ENCODE measurements at regions not wholly inside any gene's neighbourhood (a gene's known extent, or its start where the extent isn't known, plus 50 kb on each side); places are given as distances from the start of the nearest gene placed in this dataset.

DNA sequence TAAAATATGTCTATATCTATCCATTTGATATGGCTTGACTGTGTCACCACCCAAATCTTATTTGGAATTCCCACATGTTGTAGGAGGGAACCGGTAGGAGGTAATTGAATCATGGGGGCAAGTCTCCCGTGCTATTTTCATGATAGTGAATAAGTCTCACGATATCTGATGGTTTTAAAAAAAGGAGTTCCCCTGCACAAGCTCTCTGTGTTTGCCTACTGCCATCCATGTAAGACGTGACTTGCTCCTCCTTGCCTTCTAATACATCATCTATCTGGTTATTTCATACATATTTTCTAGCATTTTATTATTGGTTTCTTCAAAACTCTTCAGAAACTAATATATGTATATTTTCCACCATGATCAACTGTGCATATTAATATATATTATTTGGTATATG, 57.3 kb upstream of the AMZ2 start:
- DNase-seq (ENCODE audit: low read depth): no peak
- no peak overlapping the region for H3K4me3 ChIP-seq (ENCODE audit: low read depth, low read length)
- TF ChIP-seq, protein P1, sequence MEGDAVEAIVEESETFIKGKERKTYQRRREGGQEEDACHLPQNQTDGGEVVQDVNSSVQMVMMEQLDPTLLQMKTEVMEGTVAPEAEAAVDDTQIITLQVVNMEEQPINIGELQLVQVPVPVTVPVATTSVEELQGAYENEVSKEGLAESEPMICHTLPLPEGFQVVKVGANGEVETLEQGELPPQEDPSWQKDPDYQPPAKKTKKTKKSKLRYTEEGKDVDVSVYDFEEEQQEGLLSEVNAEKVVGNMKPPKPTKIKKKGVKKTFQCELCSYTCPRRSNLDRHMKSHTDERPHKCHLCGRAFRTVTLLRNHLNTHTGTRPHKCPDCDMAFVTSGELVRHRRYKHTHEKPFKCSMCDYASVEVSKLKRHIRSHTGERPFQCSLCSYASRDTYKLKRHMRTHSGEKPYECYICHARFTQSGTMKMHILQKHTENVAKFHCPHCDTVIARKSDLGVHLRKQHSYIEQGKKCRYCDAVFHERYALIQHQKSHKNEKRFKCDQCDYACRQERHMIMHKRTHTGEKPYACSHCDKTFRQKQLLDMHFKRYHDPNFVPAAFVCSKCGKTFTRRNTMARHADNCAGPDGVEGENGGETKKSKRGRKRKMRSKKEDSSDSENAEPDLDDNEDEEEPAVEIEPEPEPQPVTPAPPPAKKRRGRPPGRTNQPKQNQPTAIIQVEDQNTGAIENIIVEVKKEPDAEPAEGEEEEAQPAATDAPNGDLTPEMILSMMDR (conservative IDR thresholded peaks at IDR 0.05; ENCODE audit: low read depth, low read length): no peak

DNA sequence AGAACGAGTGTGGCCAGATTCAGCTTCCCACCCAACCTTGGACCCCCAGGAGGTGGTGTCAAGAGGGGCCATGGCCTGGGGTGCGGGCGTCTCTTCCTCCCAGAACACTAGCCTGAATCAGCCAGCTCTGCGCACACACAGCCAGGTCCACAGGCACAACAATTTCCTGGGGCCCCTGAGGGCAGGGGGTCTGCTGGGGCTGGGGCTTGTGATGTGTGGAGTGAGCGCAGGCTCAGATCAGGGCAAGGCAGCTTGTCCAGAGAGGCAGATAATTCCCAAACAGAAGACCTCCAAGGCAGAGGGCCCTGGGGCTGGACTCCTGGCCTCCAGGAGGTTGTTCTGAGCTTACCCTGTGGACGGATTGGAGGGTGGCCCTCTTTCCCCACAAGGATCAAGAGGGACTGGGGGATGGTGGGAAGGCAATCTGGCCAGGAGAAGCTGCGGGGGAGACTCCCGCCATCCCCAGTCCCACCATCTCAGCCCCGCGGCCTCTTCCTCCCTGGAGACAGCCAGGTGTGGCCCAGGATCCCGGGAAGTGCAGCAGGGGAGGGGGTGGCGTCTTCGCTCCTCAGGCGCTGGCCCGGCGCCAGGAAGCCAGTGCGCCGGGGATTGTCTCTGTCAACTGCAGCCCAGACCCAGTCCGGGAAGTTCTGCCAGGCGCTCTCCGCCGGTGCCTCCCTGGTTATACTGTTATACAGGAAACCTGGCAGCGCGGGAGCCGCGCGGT, 52.0 kb upstream of the AMZ2 start:
- no peak for DNase-seq (ENCODE audit: low read depth)
- TF ChIP-seq, protein P1 (conservative IDR thresholded peaks at IDR 0.05; ENCODE audit: low read depth, low read length): no peak

DNA sequence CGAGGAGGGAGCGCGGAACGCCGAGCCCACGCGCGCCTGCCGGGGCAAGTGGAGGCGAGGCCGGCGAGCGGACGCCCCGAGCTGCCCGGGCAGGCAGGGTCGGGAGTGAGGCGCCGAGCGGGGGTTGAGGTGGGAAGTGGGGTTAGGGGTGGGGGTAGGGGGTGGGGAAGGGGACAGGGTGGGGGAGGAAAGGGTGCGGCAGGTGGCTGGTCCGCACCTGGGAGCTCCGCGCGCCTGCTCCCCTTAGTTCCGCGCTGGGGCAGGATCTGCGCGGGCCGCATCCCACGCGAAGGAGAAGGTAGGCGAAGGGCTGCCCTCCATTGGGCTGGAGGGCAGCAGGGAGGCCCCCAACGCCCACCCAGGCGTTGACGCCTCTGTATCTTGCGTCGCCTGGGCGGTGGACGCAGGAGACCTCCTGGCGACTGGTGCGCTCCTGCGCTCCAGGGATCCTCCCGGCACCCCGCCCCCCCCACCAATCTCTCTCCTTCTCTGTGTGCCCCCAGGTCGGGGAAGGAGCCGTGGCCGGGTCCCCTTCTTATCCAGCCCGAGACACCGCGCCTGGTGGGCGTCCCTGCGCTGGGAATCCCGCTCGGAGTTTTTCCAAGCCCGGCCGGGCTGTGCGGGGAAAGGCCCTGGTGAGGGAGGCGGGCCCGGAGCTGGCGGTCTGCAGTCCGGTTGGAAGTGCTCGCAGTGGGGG, 51.3 kb upstream of the AMZ2 start:
- H3K4me3 ChIP-seq (ENCODE audit: low read depth, low read length): no peak overlapping the region
- DNase-seq (ENCODE audit: low read depth): no peak
- TF ChIP-seq, protein P1 (conservative IDR thresholded peaks at IDR 0.05; ENCODE audit: low read depth, low read length): no peak

More for the DNA sequence above, 52.0 kb upstream of the AMZ2 start:
- H3K4me3 ChIP-seq (ENCODE audit: low read depth, low read length): no peak overlapping the region

DNA sequence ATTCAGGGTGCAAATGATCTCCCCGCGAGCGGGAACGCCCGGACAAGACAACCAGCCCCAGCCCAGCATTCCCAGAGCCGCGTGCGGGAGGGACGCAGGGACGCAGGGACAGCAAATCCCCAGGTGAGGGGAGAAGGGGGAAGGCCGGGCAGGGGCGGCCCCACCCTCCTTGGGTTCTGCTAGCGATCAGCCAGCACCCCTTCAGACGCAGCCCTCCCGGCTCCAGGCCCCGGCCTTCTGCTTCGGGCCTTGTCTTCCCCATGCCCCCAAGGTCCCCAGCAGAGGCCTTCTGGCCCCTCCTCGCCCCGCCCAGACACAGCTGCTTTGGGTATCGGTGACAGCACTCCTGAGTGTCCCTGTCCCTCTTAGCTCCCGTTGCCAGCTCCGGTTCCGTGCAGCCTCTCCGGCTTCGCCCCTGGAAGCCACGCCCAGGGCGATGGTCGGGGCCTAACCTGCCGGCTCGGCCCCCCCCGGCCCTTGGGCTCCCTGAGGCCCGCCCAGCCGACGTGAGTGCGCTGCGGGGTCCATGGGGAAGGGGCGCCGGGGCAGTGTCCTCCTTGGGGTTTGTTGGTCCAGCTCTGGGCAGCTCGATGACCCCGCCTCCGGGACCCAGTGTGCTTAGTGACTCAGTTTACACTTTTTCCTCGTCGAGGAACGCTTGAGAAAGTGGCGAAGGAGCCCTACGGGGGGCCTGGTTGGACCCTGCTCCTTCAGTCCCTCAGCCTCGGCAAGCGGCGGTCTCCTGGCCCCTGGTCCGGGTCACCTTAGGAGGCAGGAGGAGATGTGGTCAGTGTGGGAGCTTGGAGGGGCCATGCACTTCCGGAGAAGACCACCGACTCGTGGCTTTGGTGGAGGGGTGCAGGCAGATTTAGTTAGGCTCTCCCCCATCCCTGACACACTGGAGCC, 50.5 kb upstream of the AMZ2 start:
- no peak overlapping the region for H3K4me3 ChIP-seq (ENCODE audit: low read depth, low read length)
- TF ChIP-seq, protein P1 (conservative IDR thresholded peaks at IDR 0.05; ENCODE audit: low read depth, low read length): no peak
- no peak for DNase-seq (ENCODE audit: low read depth)

DNA sequence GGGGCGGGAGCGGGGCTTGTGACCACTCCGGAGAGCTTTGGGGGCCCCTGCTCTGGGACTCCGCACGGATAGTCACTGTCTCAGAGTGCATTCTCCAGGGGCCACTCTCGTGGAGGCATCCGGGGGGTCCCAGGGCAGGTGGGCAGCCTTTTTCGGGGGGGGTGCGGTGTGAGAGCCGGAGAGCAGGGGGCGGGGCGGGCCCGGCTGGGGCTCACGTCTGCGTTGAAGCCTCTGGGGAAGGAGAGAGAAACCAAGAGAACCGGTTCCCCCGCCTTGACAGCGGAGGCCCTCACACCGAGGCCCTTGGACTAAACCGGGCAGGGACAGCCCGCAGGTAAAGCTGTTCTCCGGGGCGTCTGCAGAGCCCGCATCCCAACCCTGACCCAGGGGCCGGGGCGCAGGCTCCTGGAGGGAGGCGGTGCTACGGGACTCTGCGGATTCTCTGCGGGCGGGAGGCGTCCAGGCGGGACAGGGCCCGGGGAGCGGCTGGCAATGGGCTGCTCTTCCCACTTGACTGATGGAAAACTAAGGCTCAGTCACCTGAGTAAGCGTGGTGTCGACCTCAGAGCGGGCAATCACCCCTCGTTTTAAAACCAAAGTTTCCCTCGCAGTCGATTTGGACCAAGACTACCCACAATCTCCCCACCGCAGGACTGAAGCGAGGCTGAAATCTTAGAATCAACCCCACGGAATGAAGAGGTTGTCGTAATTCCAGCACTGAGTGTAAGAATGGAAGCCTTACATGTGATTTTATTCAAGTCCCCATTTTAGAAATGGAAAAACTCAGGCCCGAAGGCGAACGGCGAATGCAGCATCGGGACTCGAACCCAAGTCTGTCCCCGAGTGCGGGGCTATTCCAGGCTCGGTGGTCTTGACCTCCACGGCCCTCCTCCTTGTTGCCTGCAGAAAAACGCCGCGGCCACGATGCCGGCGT, 49.6 kb upstream of the AMZ2 start:
- TF ChIP-seq, protein P1 (conservative IDR thresholded peaks at IDR 0.05; ENCODE audit: low read depth, low read length): no peak
- DNase-seq (ENCODE audit: low read depth): no peak
- H3K4me3 ChIP-seq (ENCODE audit: low read depth, low read length): no peak overlapping the region
